H1 (cell line): ENCODE measurements at regions not wholly inside any gene's neighbourhood (a gene's known extent, or its start where the extent isn't known, plus 50 kb on each side); places are given as distances from the start of the nearest gene placed in this dataset.

Experiments used
- BCL11A ChIP-seq, 2 experiments: IDR thresholded peaks; one replicate each; pipeline ENCODE4 v1.6.1; 2011; ENCODE audit warnings: low read depth in 2 of 2, low read length in 2 of 2, mild to moderate bottlenecking in 2 of 2
- TF ChIP-seq, protein P1 (sequence below): IDR thresholded peaks from 2 replicates; pipeline ENCODE4 v1.6.1; 2012; ENCODE audit warnings: inconsistent platforms
- TF ChIP-seq, protein P2 (sequence below): IDR thresholded peaks from 2 replicates; pipeline ENCODE4 v1.6.1; 2011; ENCODE audit warnings: low read length, improper control_type of control experiment

DNA sequence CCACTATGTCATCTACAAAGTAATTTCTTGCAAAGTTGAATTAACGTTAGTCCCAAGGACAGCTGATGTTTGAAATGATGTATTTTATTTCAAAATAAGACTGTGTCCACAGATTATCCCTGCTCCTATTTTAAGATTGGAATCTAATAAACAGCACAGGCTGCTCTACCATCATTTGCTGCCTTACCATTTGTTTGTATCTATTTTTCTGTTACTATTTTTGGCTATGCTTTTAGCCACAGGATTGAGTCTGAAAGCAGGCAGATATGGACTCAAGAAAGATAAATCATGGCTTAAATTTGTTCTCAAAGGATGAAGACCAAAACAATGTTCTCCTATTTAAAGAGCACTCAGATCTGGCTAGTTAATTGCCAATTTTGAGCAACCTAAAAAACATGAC is 105.3 kb downstream of the RGS2 start (continued):
- TF ChIP-seq BCL11A (IDR thresholded peaks at IDR 0.05; ENCODE audit: low read depth in 2 of 2, low read length in 2 of 2) = no peak
- TF ChIP-seq, protein P1, sequence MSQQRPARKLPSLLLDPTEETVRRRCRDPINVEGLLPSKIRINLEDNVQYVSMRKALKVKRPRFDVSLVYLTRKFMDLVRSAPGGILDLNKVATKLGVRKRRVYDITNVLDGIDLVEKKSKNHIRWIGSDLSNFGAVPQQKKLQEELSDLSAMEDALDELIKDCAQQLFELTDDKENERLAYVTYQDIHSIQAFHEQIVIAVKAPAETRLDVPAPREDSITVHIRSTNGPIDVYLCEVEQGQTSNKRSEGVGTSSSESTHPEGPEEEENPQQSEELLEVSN = no peak
- TF ChIP-seq, protein P2, sequence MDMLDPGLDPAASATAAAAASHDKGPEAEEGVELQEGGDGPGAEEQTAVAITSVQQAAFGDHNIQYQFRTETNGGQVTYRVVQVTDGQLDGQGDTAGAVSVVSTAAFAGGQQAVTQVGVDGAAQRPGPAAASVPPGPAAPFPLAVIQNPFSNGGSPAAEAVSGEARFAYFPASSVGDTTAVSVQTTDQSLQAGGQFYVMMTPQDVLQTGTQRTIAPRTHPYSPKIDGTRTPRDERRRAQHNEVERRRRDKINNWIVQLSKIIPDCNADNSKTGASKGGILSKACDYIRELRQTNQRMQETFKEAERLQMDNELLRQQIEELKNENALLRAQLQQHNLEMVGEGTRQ = no peak
